GM18909 (cell line): ENCODE measurements at regions not wholly inside any gene's neighbourhood (a gene's known extent, or its start where the extent isn't known, plus 50 kb on each side); places are given as distances from the start of the nearest gene placed in this dataset.
"Not testable (repeated sequence)": the region's sequence is repeated elsewhere in the genome, so short reads cannot be mapped to it uniquely, and the experiment has no call there.

Source experiments
- ATAC-seq: cut with Tn5 transposase; IDR thresholded peaks from one replicate; pipeline ENCODE4 v1.9.1; 2021; ENCODE audit warnings: mild to moderate bottlenecking; ENCODE audit not compliant: unreplicated experiment, poor library complexity

DNA sequence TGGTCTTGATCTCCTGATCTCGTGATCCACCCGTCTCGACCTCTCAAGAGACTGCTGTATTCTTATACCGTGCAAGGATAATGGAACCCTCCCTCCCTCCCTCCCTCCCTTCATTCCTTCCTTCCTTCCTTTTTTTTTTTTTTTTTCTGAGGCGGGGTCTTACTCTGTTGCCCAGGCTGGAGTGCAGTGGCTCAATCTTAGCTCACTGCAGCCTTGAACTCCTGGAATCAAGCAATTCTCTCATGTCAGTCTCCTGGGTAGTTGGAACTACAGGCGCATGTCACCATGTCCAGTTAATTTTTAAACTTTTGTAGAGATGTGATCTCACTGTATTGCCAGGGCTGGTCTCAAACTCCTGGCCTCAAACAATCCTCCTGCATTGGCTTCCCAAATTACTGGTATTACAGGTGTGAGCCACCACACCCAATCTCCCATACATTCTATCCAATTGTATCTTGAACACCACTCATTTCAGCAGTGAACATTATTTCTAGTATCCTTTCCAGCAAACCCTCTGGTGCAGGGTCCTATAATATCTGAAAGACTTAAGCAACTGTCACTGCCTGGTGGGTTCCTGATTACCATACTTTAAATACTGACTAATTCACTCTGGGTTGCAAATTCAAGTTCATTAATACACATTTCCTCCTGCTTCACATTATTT lies 210.0 kb upstream of the ZNF217 start:
- ATAC-seq: no peak

GRCh38 chr20:53801609-53802370 lies 208.2 kb upstream of the ZNF217 start:
- ATAC-seq: no peak

- no peak for ATAC-seq
Measured at GRCh38 chr20:53800883-53801604, 207.4 kb upstream of the ZNF217 start.

GRCh38 chr20:53800418-53800817 lies 206.8 kb upstream of the ZNF217 start:
- no peak for ATAC-seq

DNA sequence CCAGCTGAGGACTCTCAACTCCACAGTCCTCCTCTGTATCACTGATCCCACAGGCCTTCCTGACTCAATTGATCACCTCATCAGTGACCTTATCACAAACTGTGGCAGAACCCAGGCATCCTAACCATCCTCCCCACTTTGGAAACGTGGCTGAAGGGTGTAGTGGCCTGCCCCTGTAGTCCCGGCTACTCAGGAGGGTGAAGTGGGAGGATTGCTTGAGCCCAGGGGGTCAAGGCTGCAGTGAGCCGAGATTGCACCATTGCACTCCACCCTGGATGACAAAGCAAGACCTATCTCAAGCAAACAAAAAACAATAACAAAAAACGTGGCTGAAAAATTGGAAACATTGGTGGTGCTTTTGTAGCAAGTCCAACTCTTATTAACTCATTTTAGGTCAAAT lies 203.4 kb upstream of the ZNF217 start:
- no peak for ATAC-seq

DNA sequence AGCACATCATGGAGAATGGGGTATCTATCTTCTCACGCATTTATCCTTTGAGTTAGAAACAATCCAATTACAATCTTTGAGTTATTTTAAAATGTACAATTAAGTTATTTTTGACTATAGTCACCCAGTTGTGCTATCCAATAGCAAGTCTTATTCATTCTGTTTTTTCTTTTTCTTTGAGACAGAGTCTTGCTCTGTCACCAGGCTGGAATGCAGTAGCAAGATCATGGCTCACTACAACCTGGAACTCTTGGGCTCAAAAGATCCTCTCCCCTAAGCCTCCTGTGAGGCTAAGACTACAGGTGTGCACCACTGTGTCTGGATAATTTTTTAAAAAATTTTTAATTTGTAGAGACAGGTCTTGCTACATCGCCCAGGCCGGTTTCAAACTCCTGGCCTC lies 201.5 kb upstream of the ZNF217 start:
- ATAC-seq: no peak

DNA sequence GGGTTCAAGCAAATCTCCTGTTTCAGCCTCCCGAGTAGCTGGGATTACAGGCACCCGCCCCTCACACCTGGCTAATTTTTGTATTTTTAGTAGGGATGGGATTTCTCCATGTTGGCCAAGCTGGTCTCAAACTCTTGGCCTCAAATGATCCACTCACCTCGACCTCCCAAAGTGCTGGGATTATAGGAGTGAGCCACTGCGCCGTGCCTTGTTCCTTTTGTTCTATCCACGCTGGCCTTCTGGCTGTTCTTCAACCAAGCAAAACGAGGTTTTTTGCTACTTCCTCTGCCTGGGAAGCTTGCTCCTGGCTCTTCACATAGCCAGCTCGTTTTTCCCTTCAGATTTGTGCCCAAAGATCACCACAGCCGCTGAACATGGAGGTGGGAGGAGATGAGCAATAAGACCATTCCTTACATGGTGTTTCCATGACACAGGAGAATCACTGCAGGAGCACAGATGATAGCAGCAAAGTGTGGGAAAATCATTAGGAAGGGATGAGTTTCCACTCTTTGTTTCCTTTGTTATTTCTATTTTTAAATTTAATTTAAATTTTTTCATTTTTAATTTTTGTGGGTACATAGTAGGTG lies 201.0 kb upstream of the ZNF217 start:
- no peak for ATAC-seq

DNA sequence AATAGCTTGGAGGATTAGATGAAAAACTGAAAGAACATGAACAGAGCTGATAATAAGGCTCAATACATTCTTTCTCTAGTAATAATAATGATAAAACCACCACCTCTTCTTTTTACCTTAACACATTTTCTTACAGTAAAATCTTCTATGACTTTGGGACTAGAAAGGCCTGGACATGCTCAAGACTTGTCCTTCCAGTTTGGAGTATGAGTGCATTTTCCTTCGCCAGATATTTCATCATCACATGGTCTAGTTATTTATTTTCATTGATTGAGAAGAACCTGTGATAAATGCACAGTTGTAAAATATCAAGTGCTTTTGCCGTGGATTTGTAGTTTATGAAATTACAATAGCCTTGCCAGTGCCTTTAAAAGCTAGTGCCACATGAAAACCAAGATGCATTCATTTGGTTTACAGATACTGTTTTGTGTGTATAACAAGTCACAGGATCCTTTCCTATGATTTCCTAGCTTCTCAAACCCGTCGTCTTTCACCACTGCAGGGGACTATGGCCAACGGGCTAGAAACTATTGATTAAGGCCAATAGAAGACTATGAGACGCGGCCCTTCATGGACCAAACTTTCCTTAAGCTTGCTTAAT lies 200.2 kb upstream of the ZNF217 start:
- no peak for ATAC-seq

DNA sequence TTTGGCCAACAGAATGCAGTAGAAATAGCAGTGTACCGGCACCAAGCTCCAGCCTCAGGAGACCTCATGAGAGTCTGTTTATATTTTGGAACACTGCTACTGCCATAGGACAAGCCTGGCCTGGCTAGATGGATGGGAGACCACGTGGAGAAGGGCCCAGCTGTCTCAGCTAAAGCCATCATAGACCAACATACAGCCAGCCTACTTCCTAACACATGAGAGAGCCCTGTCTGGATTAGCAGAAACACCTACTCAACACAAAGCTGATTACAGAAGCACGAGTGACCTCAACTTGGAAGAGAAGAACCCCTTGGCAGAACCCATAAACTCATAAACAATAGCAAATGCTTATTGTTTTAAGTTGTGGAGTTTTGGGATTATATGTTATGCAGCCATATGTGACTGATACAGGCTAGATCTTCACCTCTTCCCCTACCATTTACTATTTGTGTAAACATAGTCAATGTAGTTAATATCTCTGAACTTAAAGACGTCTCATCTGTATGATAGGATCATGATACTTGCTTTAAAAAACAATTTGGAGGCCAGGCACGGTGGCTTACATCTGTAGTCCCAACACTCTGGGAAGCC lies 199.4 kb upstream of the ZNF217 start:
- no peak for ATAC-seq

DNA sequence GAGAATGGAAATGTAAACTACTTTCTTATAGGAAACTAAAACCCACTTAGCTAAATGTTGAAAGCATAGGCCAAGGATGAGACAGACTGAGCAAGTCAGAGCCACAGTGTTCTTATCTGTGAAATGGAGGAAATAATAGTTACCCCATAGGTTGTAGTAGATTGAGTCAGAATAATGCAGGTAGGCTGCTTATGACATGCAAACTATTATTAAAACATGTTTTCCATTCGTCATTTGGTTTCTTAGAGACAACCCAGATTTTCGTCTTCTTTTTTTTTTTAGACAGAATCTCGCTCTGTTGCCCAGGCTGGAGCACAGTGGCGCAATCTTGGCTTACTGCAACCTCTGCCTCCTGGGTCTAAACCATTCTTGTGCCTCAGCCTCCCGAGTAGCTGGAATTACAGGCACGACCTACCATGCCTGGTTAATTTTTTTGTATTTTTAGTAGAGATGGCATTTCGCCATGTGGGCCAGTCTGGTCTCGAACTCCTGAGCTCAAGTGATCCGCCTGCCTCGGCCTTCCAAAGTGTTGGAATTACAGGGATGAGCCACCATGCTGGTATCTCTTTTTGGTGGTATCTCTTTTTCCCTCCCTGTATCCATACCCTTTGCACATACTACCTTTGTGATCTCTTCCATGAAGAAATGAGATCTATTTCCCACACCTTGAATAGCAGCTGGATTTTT lies 196.5 kb upstream of the ZNF217 start:
- no peak for ATAC-seq

- ATAC-seq: no peak
Measured at GRCh38 chr20:53788253-53789022, 194.8 kb upstream of the ZNF217 start.

DNA sequence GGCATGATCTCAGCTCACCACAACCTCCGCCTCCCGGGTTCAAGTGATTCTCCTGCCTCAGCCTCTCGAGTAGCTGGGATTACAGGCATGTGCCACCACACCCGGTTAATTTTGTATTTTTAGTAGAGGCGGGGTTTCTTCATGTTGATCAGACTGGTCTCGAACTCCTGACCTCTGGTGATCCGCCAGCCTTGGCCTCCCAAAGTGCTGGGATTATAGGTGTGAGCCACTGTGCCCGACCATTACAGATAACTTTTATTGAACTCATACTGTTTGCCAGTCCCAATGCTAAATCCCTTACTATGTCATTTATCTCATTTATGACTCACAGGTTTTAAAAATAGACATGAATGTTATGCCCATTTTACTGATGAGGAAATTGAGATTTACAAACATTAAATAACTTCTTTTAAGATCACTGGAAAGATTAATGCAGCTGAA lies 193.9 kb upstream of the ZNF217 start:
- ATAC-seq: not testable (repeated sequence)

GRCh38 chr20:53786445-53787267 lies 193.0 kb upstream of the ZNF217 start:
- no peak for ATAC-seq

- ATAC-seq: no peak
Measured at GRCh38 chr20:53786071-53786444, 192.4 kb upstream of the ZNF217 start.

GRCh38 chr20:53785320-53785719 lies 191.7 kb upstream of the ZNF217 start:
- ATAC-seq: no peak

GRCh38 chr20:53783768-53784167 lies 190.1 kb upstream of the ZNF217 start:
- ATAC-seq: no peak

GRCh38 chr20:53782612-53783246 lies 189.1 kb upstream of the ZNF217 start:
- ATAC-seq: no peak

DNA sequence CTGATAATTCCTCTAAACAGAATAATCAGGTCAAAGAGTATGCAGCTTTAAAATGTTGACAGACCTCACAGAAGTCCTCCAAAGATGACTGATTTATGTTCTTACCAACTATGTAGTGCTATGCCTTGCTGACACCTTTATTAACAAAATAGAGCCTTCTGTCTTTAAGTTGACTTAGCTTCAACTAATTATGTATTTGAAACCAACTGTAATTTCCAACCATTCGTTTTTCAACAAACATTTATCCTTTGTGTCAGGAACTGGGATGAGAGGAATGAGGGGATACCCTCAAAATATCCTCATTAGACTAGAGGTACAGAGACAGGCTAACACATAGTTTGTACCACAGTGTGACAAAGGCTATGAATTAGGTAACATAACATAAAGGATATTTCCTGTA lies 186.2 kb upstream of the ZNF217 start:
- ATAC-seq: no peak
